ENCODE measurements at regions not wholly inside any gene's neighbourhood (a gene's known extent, or its start where the extent isn't known, plus 50 kb on each side); places are given as distances from the start of the nearest gene placed in this dataset.

- H3K4me1 Mint-ChIP-seq (ENCODE audit: low read depth), result no peaks in the 10 kb centered on the region
- H3K27ac Mint-ChIP-seq, result no peak overlapping the region
- no peaks in the 10 kb centered on the region for H3K9me3 Mint-ChIP-seq
- DNase-seq (ENCODE audit: low spot score), result no peak
- intact Hi-C loops (cut with micrococcal nuclease), result no loop called here
- H3K27me3 Mint-ChIP-seq (ENCODE audit: insufficient read depth), result peaks cover 7% of the 10 kb centered on the region
- H3K36me3 Mint-ChIP-seq (ENCODE audit: low read depth), result no peaks in the 10 kb centered on the region
- H3K4me3 Mint-ChIP-seq, result no peak overlapping the region
Observed at GRCh38 chr6:44722736-44723135, 335.2 kb downstream of the CDC5L start.

- Mint-ChIP-seq H3K27me3 (ENCODE audit: insufficient read depth) (peaks cover 7% of the 10 kb centered on the region), H3K4me1 (ENCODE audit: low read depth) (no peaks in the 10 kb centered on the region), H3K27ac (no peak overlapping the region), H3K9me3 (no peaks in the 10 kb centered on the region), H3K36me3 (ENCODE audit: low read depth) (no peaks in the 10 kb centered on the region), H3K4me3 (no peak overlapping the region)
- DNase-seq (ENCODE audit: low spot score), result no peak
- intact Hi-C loops (cut with micrococcal nuclease), result no loop called here
Observed at GRCh38 chr6:44723439-44724197, 336.1 kb downstream of the CDC5L start.

- intact Hi-C loops (cut with micrococcal nuclease), result no loop called here
- no peak overlapping the region for H3K27ac Mint-ChIP-seq
- H3K36me3 Mint-ChIP-seq (ENCODE audit: low read depth), result no peaks in the 10 kb centered on the region
- H3K4me3 Mint-ChIP-seq, result no peak overlapping the region
- H3K27me3 Mint-ChIP-seq (ENCODE audit: insufficient read depth), result peaks cover 3% of the 10 kb centered on the region
- no peak for DNase-seq (ENCODE audit: low spot score)
- H3K4me1 Mint-ChIP-seq (ENCODE audit: low read depth), result no peaks in the 10 kb centered on the region
- H3K9me3 Mint-ChIP-seq, result no peaks in the 10 kb centered on the region
Observed at GRCh38 chr6:44725070-44725469, 337.6 kb downstream of the CDC5L start.

GRCh38 chr6:44727651-44728630, 340.4 kb downstream of the CDC5L start:
- Mint-ChIP-seq H3K9me3 (no peaks in the 10 kb centered on the region), H3K4me3 (no peak overlapping the region), H3K4me1 (ENCODE audit: low read depth) (no peaks in the 10 kb centered on the region), H3K36me3 (ENCODE audit: low read depth) (no peaks in the 10 kb centered on the region), H3K27ac (no peak overlapping the region), H3K27me3 (ENCODE audit: insufficient read depth) (peaks cover 3% of the 10 kb centered on the region)
- DNase-seq (ENCODE audit: low spot score), result no peak
- intact Hi-C loops (cut with micrococcal nuclease), result no loop called here

- no peak for DNase-seq (ENCODE audit: low spot score)
- H3K27ac Mint-ChIP-seq, result no peak overlapping the region
- H3K27me3 Mint-ChIP-seq (ENCODE audit: insufficient read depth), result peaks cover 3% of the 10 kb centered on the region
Observed at GRCh38 chr6:44730771-44731391, 343.4 kb downstream of the CDC5L start.

GRCh38 chr6:44731485-44732095, 344.1 kb downstream of the CDC5L start:
- intact Hi-C loops (cut with micrococcal nuclease), result no loop called here
- no peak overlapping the region for H3K4me3 Mint-ChIP-seq
- H3K27ac Mint-ChIP-seq, result no peak overlapping the region
- no peaks in the 10 kb centered on the region for H3K27me3 Mint-ChIP-seq (ENCODE audit: insufficient read depth)
- peaks cover 5% of the 10 kb centered on the region for H3K4me1 Mint-ChIP-seq (ENCODE audit: low read depth)
- no peaks in the 10 kb centered on the region for H3K36me3 Mint-ChIP-seq (ENCODE audit: low read depth)
- DNase-seq (ENCODE audit: low spot score), result no peak
- H3K9me3 Mint-ChIP-seq, result no peaks in the 10 kb centered on the region

More at GRCh38 chr6:44730771-44731391, 343.4 kb downstream of the CDC5L start:
- Mint-ChIP-seq H3K36me3 (ENCODE audit: low read depth) (no peaks in the 10 kb centered on the region), H3K4me1 (ENCODE audit: low read depth) (peaks cover 5% of the 10 kb centered on the region), H3K9me3 (no peaks in the 10 kb centered on the region), H3K4me3 (no peak overlapping the region)
- intact Hi-C loops (cut with micrococcal nuclease), result no loop called here

GRCh38 chr6:44732243-44732642, 344.7 kb downstream of the CDC5L start:
- H3K4me3 Mint-ChIP-seq, result no peak overlapping the region
- H3K9me3 Mint-ChIP-seq, result no peaks in the 10 kb centered on the region

GRCh38 chr6:44733126-44733525, 345.6 kb downstream of the CDC5L start:
- no peak overlapping the region for H3K27ac Mint-ChIP-seq
- intact Hi-C loops (cut with micrococcal nuclease), result no loop called here
- H3K4me3 Mint-ChIP-seq, result no peak overlapping the region
- H3K36me3 Mint-ChIP-seq (ENCODE audit: low read depth), result no peaks in the 10 kb centered on the region
- H3K27me3 Mint-ChIP-seq (ENCODE audit: insufficient read depth), result no peaks in the 10 kb centered on the region
- DNase-seq (ENCODE audit: low spot score), result no peak
- H3K9me3 Mint-ChIP-seq, result no peaks in the 10 kb centered on the region
- H3K4me1 Mint-ChIP-seq (ENCODE audit: low read depth), result peaks cover 5% of the 10 kb centered on the region

More at GRCh38 chr6:44732243-44732642, 344.7 kb downstream of the CDC5L start:
- no peak for DNase-seq (ENCODE audit: low spot score)
- no peaks in the 10 kb centered on the region for H3K27me3 Mint-ChIP-seq (ENCODE audit: insufficient read depth)
- intact Hi-C loops (cut with micrococcal nuclease), result no loop called here
- H3K4me1 Mint-ChIP-seq (ENCODE audit: low read depth), result peaks cover 5% of the 10 kb centered on the region
- no peaks in the 10 kb centered on the region for H3K36me3 Mint-ChIP-seq (ENCODE audit: low read depth)
- H3K27ac Mint-ChIP-seq, result no peak overlapping the region

- H3K27ac Mint-ChIP-seq, result no peak overlapping the region
- no peak for DNase-seq (ENCODE audit: low spot score)
- peaks cover 5% of the 10 kb centered on the region for H3K4me1 Mint-ChIP-seq (ENCODE audit: low read depth)
- H3K4me3 Mint-ChIP-seq, result no peak overlapping the region
- no peaks in the 10 kb centered on the region for H3K9me3 Mint-ChIP-seq
- intact Hi-C loops (cut with micrococcal nuclease), result no loop called here
- no peaks in the 10 kb centered on the region for H3K27me3 Mint-ChIP-seq (ENCODE audit: insufficient read depth)
- no peaks in the 10 kb centered on the region for H3K36me3 Mint-ChIP-seq (ENCODE audit: low read depth)
Observed at GRCh38 chr6:44733868-44734267, 346.4 kb downstream of the CDC5L start.

GRCh38 chr6:44734886-44735629, 347.6 kb downstream of the CDC5L start:
- no peak overlapping the region for H3K4me3 Mint-ChIP-seq
- peaks cover 5% of the 10 kb centered on the region for H3K4me1 Mint-ChIP-seq (ENCODE audit: low read depth)
- intact Hi-C loops (cut with micrococcal nuclease), result no loop called here
- no peaks in the 10 kb centered on the region for H3K27me3 Mint-ChIP-seq (ENCODE audit: insufficient read depth)
- H3K27ac Mint-ChIP-seq, result no peak overlapping the region
- no peaks in the 10 kb centered on the region for H3K9me3 Mint-ChIP-seq
- no peak for DNase-seq (ENCODE audit: low spot score)
- no peaks in the 10 kb centered on the region for H3K36me3 Mint-ChIP-seq (ENCODE audit: low read depth)

- Mint-ChIP-seq H3K4me1 (ENCODE audit: low read depth) (peaks cover 5% of the 10 kb centered on the region), H3K36me3 (ENCODE audit: low read depth) (no peaks in the 10 kb centered on the region), H3K9me3 (no peaks in the 10 kb centered on the region), H3K27me3 (ENCODE audit: insufficient read depth) (no peaks in the 10 kb centered on the region), H3K27ac (no peak overlapping the region), H3K4me3 (no peak overlapping the region)
- intact Hi-C loops (cut with micrococcal nuclease), result no loop called here
- no peak for DNase-seq (ENCODE audit: low spot score)
Observed at GRCh38 chr6:44735630-44735963, 348.1 kb downstream of the CDC5L start.

- no peak for DNase-seq (ENCODE audit: low spot score)
- H3K27ac Mint-ChIP-seq, result no peak overlapping the region
- peaks cover 5% of the 10 kb centered on the region for H3K4me1 Mint-ChIP-seq (ENCODE audit: low read depth)
- intact Hi-C loops (cut with micrococcal nuclease), result no loop called here
- H3K36me3 Mint-ChIP-seq (ENCODE audit: low read depth), result no peaks in the 10 kb centered on the region
- no peaks in the 10 kb centered on the region for H3K27me3 Mint-ChIP-seq (ENCODE audit: insufficient read depth)
- no peak overlapping the region for H3K4me3 Mint-ChIP-seq
- H3K9me3 Mint-ChIP-seq, result no peaks in the 10 kb centered on the region
Observed at GRCh38 chr6:44737341-44737740, 349.8 kb downstream of the CDC5L start.
